Lung (tissue), 11 donors: ENCODE measurements at regions not wholly inside any gene's neighbourhood (a gene's known extent, or its start where the extent isn't known, plus 50 kb on each side); places are given as distances from the start of the nearest gene placed in this dataset.

Experiments used
- ATAC-seq: fragments of 200-7000 bp; cut with Tn5 transposase; one replicate; pipeline ENCODE4 v1.9.1; 2020; ENCODE audit warnings: moderate number of reproducible peaks; ENCODE audit not compliant: insufficient read depth, low FRiP score
- DNase-seq, 3 donors: peaks; one replicate each; pipeline ENCODE4 v3.0.0-alpha.2; 2013 to 2017
- H3K27ac ChIP-seq, 2 donors: one replicate each; pipeline ENCODE4 v1.5.1; 2013; ENCODE audit warnings: mild to moderate bottlenecking in 2 of 2, moderate library complexity in 2 of 2, control low read depth in 1 of 2, inconsistent platforms in 1 of 2, low read depth in 1 of 2, low read length in 1 of 2
- H3K27me3 ChIP-seq, 3 donors: one replicate each; pipeline ENCODE4 v1.5.1; 2013; ENCODE audit warnings: low read length in 2 of 3; ENCODE audit not compliant: control insufficient read depth in 3 of 3, insufficient read depth in 3 of 3
- H3K36me3 ChIP-seq, 4 donors: one replicate each; pipeline ENCODE4 v1.5.1; 2013; ENCODE audit warnings: low read length in 4 of 4, mild to moderate bottlenecking in 1 of 4, moderate library complexity in 1 of 4; ENCODE audit not compliant: control insufficient read depth in 4 of 4, insufficient read depth in 4 of 4
- H3K4me1 ChIP-seq, 5 donors: one replicate each; pipeline ENCODE4 v1.5.1; 2013; ENCODE audit warnings: low read length in 5 of 5, mild to moderate bottlenecking in 2 of 5, moderate library complexity in 1 of 5; ENCODE audit not compliant: control insufficient read depth in 5 of 5, insufficient read depth in 5 of 5
- H3K4me3 ChIP-seq: one replicate; pipeline ENCODE4 v1.5.1; 2013; ENCODE audit warnings: mild to moderate bottlenecking, control low read depth, moderate library complexity
- H3K9ac ChIP-seq, 2 donors: one replicate each; pipeline ENCODE4 v1.5.1; 2013; ENCODE audit warnings: low read length in 2 of 2, control low read depth in 1 of 2; ENCODE audit not compliant: insufficient read depth in 1 of 2
- H3K9me3 ChIP-seq, 4 donors: one replicate each; pipeline ENCODE4 v1.5.1; 2013; ENCODE audit warnings: low read length in 3 of 4, mild to moderate bottlenecking in 1 of 4, moderate library complexity in 1 of 4; ENCODE audit not compliant: control insufficient read depth in 4 of 4, insufficient read depth in 3 of 4
- CTCF ChIP-seq: IDR thresholded peaks from 2 replicates; pipeline ENCODE4 v1.5.1; 2012; ENCODE audit warnings: mild to moderate bottlenecking; ENCODE audit errors: control extremely low read depth, extremely low read depth
- whole genome bisulfite sequencing, 2 donors: extraction: QIAGEN DNeasy Blood & Tissue Kit; methylation state at CpG; one replicate each; pipeline ENCODE4 v1.1.7; 2013; 5-methylcytosine and 5-hydroxymethylcytosine counted together
- donor health status: control.
- donor health status: control.
- donor health status: Bipolar disorder and iron deficiency.
- donor health status: healthy.
- donor health status: DM: yes; HTN: yes; CAD: no.

- Histone ChIP-seq H3K9me3 (no peaks in the 10 kb centered on the region), H3K4me3 (no peak overlapping the region), H3K36me3 (no peaks in the 10 kb centered on the region), H3K9ac (no peak overlapping the region), H3K27ac (no peak overlapping the region), H3K4me1 (no peaks in the 10 kb centered on the region), H3K27me3 (no peaks in the 10 kb centered on the region)
- DNase-seq (no peak), ATAC-seq (no peak)
- WGBS, 2 donors = 84 to 86% methylated on average over 5 of the region's 5 CpGs
- TF ChIP-seq CTCF = no peak
These were observed 391.7 kb upstream of the HTR2A start for GRCh38 chr13:47288546-47288945.

GRCh38 chr13:47287291-47287751, 390.5 kb upstream of the HTR2A start:
- Histone ChIP-seq H3K9me3 (no peaks in the 10 kb centered on the region), H3K9ac (no peak overlapping the region), H3K4me1 (no peaks in the 10 kb centered on the region), H3K27me3 (no peaks in the 10 kb centered on the region), H3K27ac (no peak overlapping the region), H3K4me3 (no peak overlapping the region), H3K36me3 (no peaks in the 10 kb centered on the region)
- ATAC-seq (no peak), DNase-seq (no peak)
- 74 to 83% methylated on average over 1 of the region's 1 CpG for whole genome bisulfite sequencing, 2 donors
- TF ChIP-seq CTCF = no peak

- Histone ChIP-seq H3K27ac (no peak overlapping the region), H3K9ac (no peak overlapping the region), H3K27me3 (no peaks in the 10 kb centered on the region), H3K9me3 (no peaks in the 10 kb centered on the region), H3K36me3 (no peaks in the 10 kb centered on the region), H3K4me3 (no peak overlapping the region), H3K4me1 (no peaks in the 10 kb centered on the region)
- ATAC-seq (no peak), DNase-seq (no peak)
- WGBS, 2 donors = 90 to 92% methylated on average over 2 of the region's 2 CpGs
- no peak for TF ChIP-seq CTCF
These were observed 385.1 kb upstream of the HTR2A start for GRCh38 chr13:47281991-47282390.

- WGBS, 2 donors = 76 to 93% methylated on average over 1 of the region's 1 CpG
- Histone ChIP-seq H3K9ac (no peak overlapping the region), H3K36me3 (no peaks in the 10 kb centered on the region), H3K9me3 (no peaks in the 10 kb centered on the region), H3K4me3 (no peak overlapping the region), H3K4me1 (no peaks in the 10 kb centered on the region), H3K27ac (no peak overlapping the region), H3K27me3 (no peaks in the 10 kb centered on the region)
- DNase-seq = no peak
- TF ChIP-seq CTCF = no peak
- ATAC-seq = no peak
These were observed 383.1 kb upstream of the HTR2A start for GRCh38 chr13:47279920-47280319.
